ENCODE measurements at regions not wholly inside any gene's neighbourhood (a gene's known extent, or its start where the extent isn't known, plus 50 kb on each side); places are given as distances from the start of the nearest gene placed in this dataset.

DNA sequence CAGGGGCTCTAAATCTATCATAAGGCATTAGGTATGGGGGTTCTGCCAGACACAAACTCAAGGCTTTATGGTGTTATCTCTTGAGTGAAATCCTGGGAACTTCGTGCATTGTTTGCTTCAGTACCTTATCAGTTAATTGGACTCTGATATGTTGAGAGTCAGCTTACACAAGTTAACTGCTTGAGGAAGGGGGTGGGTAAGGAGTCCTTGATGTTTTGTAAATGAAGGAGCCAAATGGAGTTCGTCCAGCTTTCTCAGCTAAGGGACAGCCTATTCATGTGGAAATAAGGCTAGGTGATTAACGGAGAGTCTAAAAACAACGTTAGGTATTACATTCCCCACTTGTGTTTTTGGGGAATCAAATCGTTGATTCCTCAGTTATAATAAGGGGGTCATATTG, 157.4 kb downstream of the TRIM27 start:
- TF ChIP-seq, protein P1, sequence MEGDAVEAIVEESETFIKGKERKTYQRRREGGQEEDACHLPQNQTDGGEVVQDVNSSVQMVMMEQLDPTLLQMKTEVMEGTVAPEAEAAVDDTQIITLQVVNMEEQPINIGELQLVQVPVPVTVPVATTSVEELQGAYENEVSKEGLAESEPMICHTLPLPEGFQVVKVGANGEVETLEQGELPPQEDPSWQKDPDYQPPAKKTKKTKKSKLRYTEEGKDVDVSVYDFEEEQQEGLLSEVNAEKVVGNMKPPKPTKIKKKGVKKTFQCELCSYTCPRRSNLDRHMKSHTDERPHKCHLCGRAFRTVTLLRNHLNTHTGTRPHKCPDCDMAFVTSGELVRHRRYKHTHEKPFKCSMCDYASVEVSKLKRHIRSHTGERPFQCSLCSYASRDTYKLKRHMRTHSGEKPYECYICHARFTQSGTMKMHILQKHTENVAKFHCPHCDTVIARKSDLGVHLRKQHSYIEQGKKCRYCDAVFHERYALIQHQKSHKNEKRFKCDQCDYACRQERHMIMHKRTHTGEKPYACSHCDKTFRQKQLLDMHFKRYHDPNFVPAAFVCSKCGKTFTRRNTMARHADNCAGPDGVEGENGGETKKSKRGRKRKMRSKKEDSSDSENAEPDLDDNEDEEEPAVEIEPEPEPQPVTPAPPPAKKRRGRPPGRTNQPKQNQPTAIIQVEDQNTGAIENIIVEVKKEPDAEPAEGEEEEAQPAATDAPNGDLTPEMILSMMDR (conservative IDR thresholded peaks at IDR 0.05; ENCODE audit: low read length), result no peak
- TF ChIP-seq EZH2phosphoT487 (IDR thresholded peaks at IDR 0.05; ENCODE audit: borderline replicate concordance), result no peak
